ENCODE measurements at regions not wholly inside any gene's neighbourhood (a gene's known extent, or its start where the extent isn't known, plus 50 kb on each side); places are given as distances from the start of the nearest gene placed in this dataset.

DNA sequence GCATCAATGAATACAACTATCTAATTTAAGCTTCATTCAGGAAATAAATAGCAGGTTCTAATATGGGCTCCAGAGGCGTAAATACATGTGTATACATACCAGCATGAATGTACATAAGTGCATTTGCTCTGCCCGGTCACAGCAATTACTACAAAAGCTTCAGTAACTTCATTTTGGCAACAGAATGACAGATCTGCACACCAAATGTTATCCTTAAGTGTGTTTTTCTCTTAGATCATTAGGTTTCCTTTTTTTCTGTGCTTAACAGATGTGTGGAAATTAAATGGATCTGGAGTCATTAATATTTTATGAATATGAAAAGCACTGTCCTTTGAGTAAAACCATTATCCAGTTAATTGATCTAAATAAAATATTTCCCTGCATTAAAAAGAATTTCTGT is 159.0 kb upstream of the MEOX2 start:
- Histone ChIP-seq H3K9me2 (replicated peaks; ENCODE audit: control insufficient read depth, low read length) (no peaks in the 10 kb centered on the region), H3K4me1 (ENCODE audit: control insufficient read depth, low read length) (no peaks in the 10 kb centered on the region), H3K9me3 (ENCODE audit: control insufficient read depth, insufficient read depth, low read length) (no peaks in the 10 kb centered on the region), H3K4me3 (ENCODE audit: low read length) (no peak overlapping the region), H3K27ac (ENCODE audit: low read depth, low read length) (no peak overlapping the region), H3K27me3 (ENCODE audit: control insufficient read depth, low read length) (no peaks in the 10 kb centered on the region), H4K20me1 (ENCODE audit: control insufficient read depth, insufficient read depth, low read depth, low read length) (no peaks in the 10 kb centered on the region), H3F3A (ENCODE audit: control insufficient read depth, insufficient read depth) (no peaks in the 10 kb centered on the region), H3K36me3 (ENCODE audit: control insufficient read depth, low read length) (no peaks in the 10 kb centered on the region), H3K4me2 (ENCODE audit: low read length) (no peak overlapping the region), H3K79me2 (ENCODE audit: control insufficient read depth, low read length) (no peaks in the 10 kb centered on the region)
- TF ChIP-seq, protein P1, sequence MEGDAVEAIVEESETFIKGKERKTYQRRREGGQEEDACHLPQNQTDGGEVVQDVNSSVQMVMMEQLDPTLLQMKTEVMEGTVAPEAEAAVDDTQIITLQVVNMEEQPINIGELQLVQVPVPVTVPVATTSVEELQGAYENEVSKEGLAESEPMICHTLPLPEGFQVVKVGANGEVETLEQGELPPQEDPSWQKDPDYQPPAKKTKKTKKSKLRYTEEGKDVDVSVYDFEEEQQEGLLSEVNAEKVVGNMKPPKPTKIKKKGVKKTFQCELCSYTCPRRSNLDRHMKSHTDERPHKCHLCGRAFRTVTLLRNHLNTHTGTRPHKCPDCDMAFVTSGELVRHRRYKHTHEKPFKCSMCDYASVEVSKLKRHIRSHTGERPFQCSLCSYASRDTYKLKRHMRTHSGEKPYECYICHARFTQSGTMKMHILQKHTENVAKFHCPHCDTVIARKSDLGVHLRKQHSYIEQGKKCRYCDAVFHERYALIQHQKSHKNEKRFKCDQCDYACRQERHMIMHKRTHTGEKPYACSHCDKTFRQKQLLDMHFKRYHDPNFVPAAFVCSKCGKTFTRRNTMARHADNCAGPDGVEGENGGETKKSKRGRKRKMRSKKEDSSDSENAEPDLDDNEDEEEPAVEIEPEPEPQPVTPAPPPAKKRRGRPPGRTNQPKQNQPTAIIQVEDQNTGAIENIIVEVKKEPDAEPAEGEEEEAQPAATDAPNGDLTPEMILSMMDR (IDR thresholded peaks at IDR 0.05; ENCODE audit: low read depth, low read length, poor library complexity, severe bottlenecking), result no peak
- TF ChIP-seq EZH2phosphoT487 (IDR thresholded peaks at IDR 0.05; ENCODE audit: borderline replicate concordance, low read length), result no peak

DNA sequence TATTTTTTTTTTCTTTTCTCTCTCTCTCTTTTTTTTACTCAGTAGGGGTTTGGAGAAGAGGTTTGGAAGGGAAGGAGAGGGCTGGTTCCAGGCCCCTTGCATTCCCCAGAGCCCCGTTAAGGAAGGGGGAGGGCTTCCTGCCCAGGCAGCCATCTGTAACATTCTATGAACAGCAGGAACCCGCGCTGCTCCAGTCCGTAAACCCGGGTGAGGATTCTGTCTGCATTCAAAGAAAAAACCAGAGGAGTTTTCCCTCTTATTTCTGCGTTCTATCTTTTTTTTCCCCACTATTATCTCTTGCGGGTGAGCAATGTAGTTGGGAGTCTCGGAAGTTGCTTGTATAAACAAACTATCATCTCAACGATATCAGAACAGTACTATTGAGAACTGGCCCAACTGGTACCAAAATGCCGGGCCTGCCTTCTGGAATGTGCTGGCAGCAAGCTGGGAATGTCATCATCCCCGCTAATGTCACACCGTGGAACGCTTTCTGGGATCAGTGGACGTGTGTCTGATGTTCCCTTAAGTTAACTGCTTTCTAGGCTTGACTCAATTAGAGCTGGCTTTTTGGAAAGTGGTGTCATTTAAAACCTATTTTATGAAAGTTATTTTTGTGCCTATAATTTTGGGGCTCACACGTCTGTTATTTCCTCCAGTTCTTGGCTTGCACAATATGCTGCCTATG is 153.1 kb upstream of the MEOX2 start:
- H3K79me2 ChIP-seq (ENCODE audit: control insufficient read depth, low read length), result no peaks in the 10 kb centered on the region
- no peak overlapping the region for H3K4me3 ChIP-seq (ENCODE audit: low read length)
- peak overlapping the region; percentile 13; the same call in 1 of the 2 replicates for H3K4me2 ChIP-seq (ENCODE audit: low read length)
- no peak overlapping the region for H3K27ac ChIP-seq (ENCODE audit: low read depth, low read length)
- H3F3A ChIP-seq (ENCODE audit: control insufficient read depth, insufficient read depth), result no peaks in the 10 kb centered on the region
- H3K4me1 ChIP-seq (ENCODE audit: control insufficient read depth, low read length), result peaks cover 7% of the 10 kb centered on the region; the same call in 1 of the 2 replicates
- H3K27me3 ChIP-seq (ENCODE audit: control insufficient read depth, low read length), result no peaks in the 10 kb centered on the region
- H3K36me3 ChIP-seq (ENCODE audit: control insufficient read depth, low read length), result no peaks in the 10 kb centered on the region
- no peaks in the 10 kb centered on the region for H3K9me3 ChIP-seq (ENCODE audit: control insufficient read depth, insufficient read depth, low read length)
- H3K9me2 ChIP-seq (replicated peaks; ENCODE audit: control insufficient read depth, low read length), result no peaks in the 10 kb centered on the region
- no peaks in the 10 kb centered on the region for H4K20me1 ChIP-seq (ENCODE audit: control insufficient read depth, insufficient read depth, low read depth, low read length)
- TF ChIP-seq, protein P1 (IDR thresholded peaks at IDR 0.05; ENCODE audit: low read depth, low read length, poor library complexity, severe bottlenecking), result no peak
- no peak for TF ChIP-seq EZH2phosphoT487 (IDR thresholded peaks at IDR 0.05; ENCODE audit: borderline replicate concordance, low read length)

DNA sequence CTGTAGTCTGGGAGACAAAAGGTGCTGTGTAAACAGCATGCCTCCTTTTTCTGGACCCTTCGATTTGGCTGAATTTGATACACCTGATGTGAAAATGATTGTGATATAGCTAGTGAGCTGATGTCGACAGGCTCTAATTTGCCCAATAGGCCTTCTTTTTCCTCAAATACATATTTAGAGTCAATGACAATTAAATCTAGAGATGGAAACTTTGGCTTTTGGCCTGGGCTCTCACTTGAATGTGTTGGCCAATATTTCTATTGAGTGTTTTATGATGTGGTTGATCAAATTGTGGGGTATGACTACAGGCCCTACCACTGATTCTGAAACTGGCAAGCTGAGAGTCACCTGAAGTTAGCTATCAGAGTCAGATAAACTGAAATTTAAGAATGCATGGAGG is 151.8 kb upstream of the MEOX2 start:
- Histone ChIP-seq H4K20me1 (ENCODE audit: control insufficient read depth, insufficient read depth, low read depth, low read length) (no peaks in the 10 kb centered on the region), H3F3A (ENCODE audit: control insufficient read depth, insufficient read depth) (no peaks in the 10 kb centered on the region), H3K27me3 (ENCODE audit: control insufficient read depth, low read length) (no peaks in the 10 kb centered on the region), H3K4me2 (ENCODE audit: low read length) (no peak overlapping the region), H3K79me2 (ENCODE audit: control insufficient read depth, low read length) (no peaks in the 10 kb centered on the region), H3K9me3 (ENCODE audit: control insufficient read depth, insufficient read depth, low read length) (no peaks in the 10 kb centered on the region), H3K27ac (ENCODE audit: low read depth, low read length) (no peak overlapping the region), H3K4me1 (ENCODE audit: control insufficient read depth, low read length) (peaks cover 7% of the 10 kb centered on the region; the same call in 1 of the 2 replicates), H3K4me3 (ENCODE audit: low read length) (no peak overlapping the region), H3K36me3 (ENCODE audit: control insufficient read depth, low read length) (no peaks in the 10 kb centered on the region), H3K9me2 (replicated peaks; ENCODE audit: control insufficient read depth, low read length) (no peaks in the 10 kb centered on the region)
- TF ChIP-seq, protein P1 (IDR thresholded peaks at IDR 0.05; ENCODE audit: low read depth, low read length, poor library complexity, severe bottlenecking), result no peak
- TF ChIP-seq EZH2phosphoT487 (IDR thresholded peaks at IDR 0.05; ENCODE audit: borderline replicate concordance, low read length), result no peak

Measured in DOHH2 (cell line).